ENCODE measurements at regions not wholly inside any gene's neighbourhood (a gene's known extent, or its start where the extent isn't known, plus 50 kb on each side); places are given as distances from the start of the nearest gene placed in this dataset.

DNA sequence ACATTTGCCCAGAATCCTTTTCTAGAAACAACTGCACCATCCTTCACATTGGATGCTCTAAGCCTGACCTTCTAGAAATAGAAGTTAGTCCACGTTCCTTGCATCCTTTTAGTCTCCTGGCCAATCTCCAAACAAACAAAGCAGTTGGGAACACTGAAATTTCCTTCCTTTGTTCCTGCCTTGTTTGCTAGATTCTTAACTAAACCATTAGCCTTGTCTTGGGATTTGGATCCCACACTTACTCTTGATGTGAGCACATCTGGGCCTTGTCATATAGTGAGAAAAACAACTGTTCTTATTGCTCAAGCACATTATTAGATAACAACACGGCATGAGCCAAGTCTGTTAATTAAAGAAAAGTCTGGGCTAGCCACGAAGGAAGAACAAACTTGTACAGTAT is 319.3 kb upstream of the GHITM start:
- TF ChIP-seq, protein P1, sequence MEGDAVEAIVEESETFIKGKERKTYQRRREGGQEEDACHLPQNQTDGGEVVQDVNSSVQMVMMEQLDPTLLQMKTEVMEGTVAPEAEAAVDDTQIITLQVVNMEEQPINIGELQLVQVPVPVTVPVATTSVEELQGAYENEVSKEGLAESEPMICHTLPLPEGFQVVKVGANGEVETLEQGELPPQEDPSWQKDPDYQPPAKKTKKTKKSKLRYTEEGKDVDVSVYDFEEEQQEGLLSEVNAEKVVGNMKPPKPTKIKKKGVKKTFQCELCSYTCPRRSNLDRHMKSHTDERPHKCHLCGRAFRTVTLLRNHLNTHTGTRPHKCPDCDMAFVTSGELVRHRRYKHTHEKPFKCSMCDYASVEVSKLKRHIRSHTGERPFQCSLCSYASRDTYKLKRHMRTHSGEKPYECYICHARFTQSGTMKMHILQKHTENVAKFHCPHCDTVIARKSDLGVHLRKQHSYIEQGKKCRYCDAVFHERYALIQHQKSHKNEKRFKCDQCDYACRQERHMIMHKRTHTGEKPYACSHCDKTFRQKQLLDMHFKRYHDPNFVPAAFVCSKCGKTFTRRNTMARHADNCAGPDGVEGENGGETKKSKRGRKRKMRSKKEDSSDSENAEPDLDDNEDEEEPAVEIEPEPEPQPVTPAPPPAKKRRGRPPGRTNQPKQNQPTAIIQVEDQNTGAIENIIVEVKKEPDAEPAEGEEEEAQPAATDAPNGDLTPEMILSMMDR (optimal IDR thresholded peaks at IDR 0.05 in 1 of 3, IDR thresholded peaks at IDR 0.05 in 1 of 3, conservative IDR thresholded peaks at IDR 0.05 in 1 of 3; ENCODE audit: extremely low read depth in 1 of 3, insufficient read depth in 2 of 3, low read length in 3 of 3), result no peak
- TF ChIP-seq EZH2 (IDR thresholded peaks at IDR 0.05; ENCODE audit: low read length), result no peak

Measured in keratinocyte (primary cell).